HG03354 (cell line): ENCODE measurements at regions not wholly inside any gene's neighbourhood (a gene's known extent, or its start where the extent isn't known, plus 50 kb on each side); places are given as distances from the start of the nearest gene placed in this dataset.
"Not testable (repeated sequence)": the region's sequence is repeated elsewhere in the genome, so short reads cannot be mapped to it uniquely, and the experiment has no call there.

Source experiments
- ATAC-seq: cut with Tn5 transposase; IDR thresholded peaks from one replicate; pipeline ENCODE4 v1.9.1; 2021; ENCODE audit warnings: mild to moderate bottlenecking; ENCODE audit not compliant: unreplicated experiment, poor library complexity, severe bottlenecking

DNA sequence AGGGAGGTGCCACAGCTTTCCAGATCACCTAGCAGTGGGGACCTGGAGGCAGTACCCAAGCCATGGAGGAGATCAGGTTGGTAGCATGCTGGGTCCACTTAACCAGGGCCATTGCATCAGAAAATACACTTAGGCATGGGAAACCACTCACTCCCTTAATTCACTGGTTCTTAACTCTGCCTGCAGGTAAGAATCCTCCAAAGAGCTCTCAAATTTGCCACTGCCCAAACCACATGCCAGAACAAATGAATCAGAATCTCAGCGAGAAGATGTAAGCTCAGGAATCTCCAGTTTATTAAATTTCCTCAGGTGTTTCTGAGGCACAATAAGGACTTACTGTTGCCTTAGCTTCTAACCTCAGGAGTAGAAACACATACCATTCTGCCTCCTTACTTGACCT, 327.7 kb upstream of the RASGEF1B start:
- ATAC-seq: no peak

GRCh38 chr4:81796790-81797528, 325.3 kb upstream of the RASGEF1B start:
- ATAC-seq: peak; percentile 80

GRCh38 chr4:81792521-81792920, 320.8 kb upstream of the RASGEF1B start:
- ATAC-seq: no peak

DNA sequence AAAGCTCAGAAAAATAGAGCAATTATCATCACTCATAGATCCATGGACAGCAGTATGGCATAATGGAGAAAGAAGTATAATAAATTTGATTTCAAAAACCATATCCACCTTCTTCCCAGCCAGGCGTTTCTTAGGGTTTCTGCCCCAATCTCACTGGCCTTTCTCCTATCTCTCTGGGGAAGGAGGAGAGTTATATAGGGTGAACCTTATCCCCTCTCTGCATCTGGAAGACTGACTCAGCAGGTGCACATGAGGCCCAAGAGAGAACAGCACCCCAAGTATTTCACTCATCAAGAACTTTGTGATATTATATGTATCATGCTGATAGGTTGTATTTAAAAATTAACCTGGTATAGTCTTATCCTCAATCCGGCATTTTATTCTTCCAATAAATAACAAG, 318.8 kb upstream of the RASGEF1B start:
- ATAC-seq: no peak

- no peak for ATAC-seq
These were observed 318.2 kb upstream of the RASGEF1B start for GRCh38 chr4:81789741-81790399.

DNA sequence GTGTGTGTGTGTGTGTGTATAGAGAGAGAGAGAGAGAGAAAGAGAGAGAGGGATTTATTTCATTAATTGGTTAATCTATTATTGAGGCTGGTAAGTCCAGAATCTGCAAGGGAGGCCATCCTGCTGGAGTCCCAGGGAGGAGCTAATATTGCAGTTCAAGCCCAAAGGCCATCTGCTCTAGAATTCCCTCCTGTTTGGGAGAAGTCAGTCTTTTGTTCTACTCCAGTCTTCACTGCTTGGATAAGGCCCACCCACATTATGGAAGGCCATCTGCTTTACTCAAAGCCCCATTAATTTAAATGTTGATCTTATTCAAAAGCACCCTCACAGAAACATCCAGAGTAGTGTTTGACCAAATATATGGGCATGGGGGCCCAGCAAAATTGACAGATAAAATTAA, 317.5 kb upstream of the RASGEF1B start:
- no peak for ATAC-seq

DNA sequence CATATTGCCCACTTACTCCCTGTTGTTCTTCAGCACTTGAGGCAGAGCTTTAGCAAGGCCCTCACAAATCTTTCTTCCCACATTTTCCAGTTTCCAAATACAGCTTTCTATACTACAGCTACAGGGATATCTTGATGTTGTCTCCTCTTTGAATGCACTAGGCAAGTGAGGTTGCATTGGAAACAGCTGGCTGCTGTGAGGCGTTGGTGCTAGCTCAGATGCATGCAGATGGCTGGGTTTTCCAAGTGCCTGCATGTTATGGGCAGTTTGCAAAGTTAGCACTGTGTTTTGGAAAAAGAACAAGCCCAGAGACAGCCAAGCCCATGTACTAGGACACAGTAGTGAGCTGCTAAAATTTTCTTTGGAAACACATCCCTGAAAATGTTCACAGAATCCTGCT, 315.1 kb upstream of the RASGEF1B start:
- no peak for ATAC-seq

- ATAC-seq: no peak
These were observed 314.5 kb upstream of the RASGEF1B start for GRCh38 chr4:81786063-81786763.

- ATAC-seq: no peak
These were observed 313.6 kb upstream of the RASGEF1B start for GRCh38 chr4:81785338-81785737.

DNA sequence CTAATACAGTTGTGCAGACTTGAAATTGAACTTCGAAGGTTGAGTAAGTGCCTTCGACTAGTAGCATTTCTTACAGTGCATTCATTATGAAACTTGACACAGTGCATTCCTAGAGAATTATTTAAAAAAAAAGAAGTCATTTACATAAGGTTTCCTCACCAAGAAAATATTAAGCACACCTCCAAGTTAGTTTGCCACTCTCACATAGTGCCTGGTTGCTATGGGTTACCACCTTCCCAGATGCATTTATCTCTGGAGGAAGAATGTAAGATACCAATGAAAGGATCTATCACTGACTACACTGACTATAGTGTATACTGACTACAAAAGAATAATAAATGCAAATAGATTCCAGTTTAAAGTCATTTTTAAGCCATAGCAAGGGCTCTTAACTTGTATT, 311.9 kb upstream of the RASGEF1B start:
- ATAC-seq: no peak

- ATAC-seq: no peak
These were observed 310.1 kb upstream of the RASGEF1B start for GRCh38 chr4:81781799-81782198.

DNA sequence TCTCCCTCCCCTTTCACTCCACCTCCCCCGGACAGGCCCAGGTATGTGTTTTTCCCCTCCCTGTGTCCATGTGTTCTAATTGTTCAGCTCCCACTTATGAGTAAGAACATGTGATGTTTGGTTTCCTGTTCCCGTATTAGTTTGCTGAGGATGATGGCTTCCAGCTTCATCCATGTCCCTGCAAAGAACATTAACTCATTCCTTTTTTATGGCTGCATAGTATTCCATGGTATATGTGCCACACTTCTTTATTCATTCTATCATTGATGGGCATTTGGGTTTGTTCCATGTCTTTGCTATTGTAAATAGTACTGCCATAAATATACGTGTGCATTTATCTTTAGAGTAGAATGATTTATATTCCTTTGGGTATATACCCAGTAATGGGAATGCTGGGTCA, 306.0 kb upstream of the RASGEF1B start:
- not testable (repeated sequence) for ATAC-seq

DNA sequence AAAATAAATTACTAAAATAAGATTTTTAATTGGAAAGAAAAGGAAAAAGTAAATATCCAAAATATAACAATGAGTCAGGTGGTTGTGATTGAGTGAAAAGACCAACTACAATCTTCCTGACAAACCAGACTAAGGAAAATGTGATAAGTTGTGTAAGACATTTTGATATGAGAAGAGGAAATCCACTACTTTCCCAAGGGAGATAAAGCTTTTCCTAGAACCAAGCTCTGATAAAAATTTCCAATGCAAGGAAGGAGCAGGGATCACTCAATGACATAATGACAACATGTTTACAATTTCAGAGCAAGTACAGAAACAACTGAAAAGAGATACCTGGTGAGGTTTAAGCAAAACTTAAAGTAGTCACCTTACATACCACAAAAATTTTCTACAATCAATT, 305.1 kb upstream of the RASGEF1B start:
- ATAC-seq: no peak

GRCh38 chr4:81773557-81773956, 301.9 kb upstream of the RASGEF1B start:
- ATAC-seq: no peak

DNA sequence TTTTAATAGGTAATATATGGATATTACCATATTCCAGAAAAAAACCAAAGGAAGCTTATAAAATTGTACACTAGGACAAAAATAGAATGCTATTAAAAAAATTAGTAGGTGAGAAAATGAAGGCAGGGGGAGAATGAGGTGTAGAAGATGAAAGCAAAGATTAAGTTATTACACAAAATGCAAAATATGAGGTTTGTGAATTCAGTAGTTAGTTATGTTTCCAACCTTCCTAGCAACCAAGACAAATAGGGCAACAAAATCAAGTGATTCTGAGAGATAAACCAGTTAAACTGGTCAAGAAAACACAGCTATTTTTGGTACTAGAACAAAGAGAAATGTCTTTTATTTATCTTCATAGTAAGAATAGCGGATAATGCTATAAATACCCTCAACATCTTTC, 300.0 kb upstream of the RASGEF1B start:
- no peak for ATAC-seq

- ATAC-seq: no peak
These were observed 297.5 kb upstream of the RASGEF1B start for GRCh38 chr4:81769244-81769643.

- peak; percentile 51 for ATAC-seq
These were observed 287.0 kb upstream of the RASGEF1B start for GRCh38 chr4:81758574-81759264.

GRCh38 chr4:81757691-81758090, 286.0 kb upstream of the RASGEF1B start:
- ATAC-seq: no peak

- peak; percentile 94 for ATAC-seq
These were observed 285.3 kb upstream of the RASGEF1B start for GRCh38 chr4:81756973-81757372.

- no peak for ATAC-seq
These were observed 284.3 kb upstream of the RASGEF1B start for GRCh38 chr4:81756042-81756441.
